Heart left ventricle (tissue), 13 donors: ENCODE measurements at regions not wholly inside any gene's neighbourhood (a gene's known extent, or its start where the extent isn't known, plus 50 kb on each side); places are given as distances from the start of the nearest gene placed in this dataset.

ENCODE experiments used
- POLR2A ChIP-seq, 2 donors: fragments of 450-650 bp; IDR thresholded peaks; one replicate each; pipeline ENCODE4 v1.6.1; 2017; ENCODE audit warnings: antibody characterized with exemption in 2 of 2, mild to moderate bottlenecking in 2 of 2, moderate library complexity in 2 of 2
- TF ChIP-seq, protein P1 (sequence below), 12 donors: fragments of 200-600 bp; sonication (generic) in 4 of 12; IDR thresholded peaks; one replicate each; pipeline versions ENCODE4 v1.5.0 to v1.8.0; 2018 to 2022; ENCODE audit warnings: antibody characterized with exemption in 12 of 12, mild to moderate bottlenecking in 5 of 12
- donor health status: ischemic (EF 13 %, LVEDD 7.1; RV severe dilation, severe dysfunction).
- donor health status: DM: no; HTN: yes; CAD: no.
- donor health status: DM: no; HTN: no; CAD: no.
- donor health status: ischemic (EF 25% LVEDD 6.9; RV normal size, moderate dysfunction).
- donor health status: ischemic (EF 25% LVEDD 5.7; RV mildly dilated, moderate dysfunction).
- donor health status: ischemic (EF 35%, LVEDD 5.7; RV mildly dilated, moderate dysfunction).
- donor health status: nonischemic (EF 11% LVEDD 7.7; RV severe dilation, severe dysfunction).
- donor health status: DM: yes; HTN: yes; CAD: no.
- donor health status: PGD.
- donor health status: ischemic (EF 29% LVEDD 5.4; RV normal size, mild dysfunction).
- donor health status: nonischemic (EF 23%, LVEDD 6.1; RV moderate dilation, normal function).

DNA sequence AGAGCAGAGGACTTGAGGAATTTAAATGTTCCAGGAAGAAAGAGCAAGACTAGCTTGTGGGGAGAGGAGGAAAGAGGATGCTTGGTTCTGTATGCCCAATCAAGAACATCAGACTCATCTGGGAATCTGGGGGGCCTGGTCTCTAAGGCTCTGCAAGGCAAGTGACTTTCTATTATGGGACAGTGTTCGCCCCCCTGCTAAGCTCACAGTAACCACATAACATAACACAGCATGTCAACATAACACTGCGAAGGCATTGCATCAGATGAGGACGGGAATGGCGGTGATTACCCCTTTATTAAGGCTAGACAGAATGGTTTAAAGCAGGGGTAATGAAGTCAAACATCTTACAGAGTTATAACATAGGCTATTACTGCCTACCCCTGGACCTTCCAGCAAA lies 176.6 kb upstream of the IRX6 start:
- TF ChIP-seq, protein P1, sequence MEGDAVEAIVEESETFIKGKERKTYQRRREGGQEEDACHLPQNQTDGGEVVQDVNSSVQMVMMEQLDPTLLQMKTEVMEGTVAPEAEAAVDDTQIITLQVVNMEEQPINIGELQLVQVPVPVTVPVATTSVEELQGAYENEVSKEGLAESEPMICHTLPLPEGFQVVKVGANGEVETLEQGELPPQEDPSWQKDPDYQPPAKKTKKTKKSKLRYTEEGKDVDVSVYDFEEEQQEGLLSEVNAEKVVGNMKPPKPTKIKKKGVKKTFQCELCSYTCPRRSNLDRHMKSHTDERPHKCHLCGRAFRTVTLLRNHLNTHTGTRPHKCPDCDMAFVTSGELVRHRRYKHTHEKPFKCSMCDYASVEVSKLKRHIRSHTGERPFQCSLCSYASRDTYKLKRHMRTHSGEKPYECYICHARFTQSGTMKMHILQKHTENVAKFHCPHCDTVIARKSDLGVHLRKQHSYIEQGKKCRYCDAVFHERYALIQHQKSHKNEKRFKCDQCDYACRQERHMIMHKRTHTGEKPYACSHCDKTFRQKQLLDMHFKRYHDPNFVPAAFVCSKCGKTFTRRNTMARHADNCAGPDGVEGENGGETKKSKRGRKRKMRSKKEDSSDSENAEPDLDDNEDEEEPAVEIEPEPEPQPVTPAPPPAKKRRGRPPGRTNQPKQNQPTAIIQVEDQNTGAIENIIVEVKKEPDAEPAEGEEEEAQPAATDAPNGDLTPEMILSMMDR (IDR thresholded peaks at IDR 0.05), result no peak
- TF ChIP-seq POLR2A (IDR thresholded peaks at IDR 0.05), result no peak
